Activated T-cell treated with anti-CD3 and anti-CD28 coated beads, Interleukin-2, amount 50 U/mL, for 24 hours (primary cell): ENCODE measurements at regions not wholly inside any gene's neighbourhood (a gene's known extent, or its start where the extent isn't known, plus 50 kb on each side); places are given as distances from the start of the nearest gene placed in this dataset.

Experiments
- DNase-seq: peaks from one replicate; pipeline ENCODE4 v3.0.0-alpha.2; 2020
- H3K27ac Mint-ChIP-seq: 2 replicates; pipeline ENCODE4 v1.8.0; 2020; ENCODE audit warnings: mild to moderate bottlenecking, mixed read lengths
- H3K27me3 Mint-ChIP-seq: 2 replicates; pipeline ENCODE4 v1.8.0; 2020; ENCODE audit warnings: mixed read lengths
- H3K36me3 Mint-ChIP-seq: 2 replicates; pipeline ENCODE4 v1.8.0; 2020; ENCODE audit warnings: low read depth, mixed read lengths
- H3K4me1 Mint-ChIP-seq: 2 replicates; pipeline ENCODE4 v1.8.0; 2020; ENCODE audit warnings: low read depth, mixed read lengths
- H3K4me3 Mint-ChIP-seq: 2 replicates; pipeline ENCODE4 v1.8.0; 2020; ENCODE audit warnings: mild to moderate bottlenecking, moderate library complexity, mixed read lengths
- H3K9me3 Mint-ChIP-seq: 2 replicates; pipeline ENCODE4 v1.8.0; 2020; ENCODE audit warnings: mixed read lengths

GRCh38 chr18:76741346-76741745, 81.0 kb upstream of the ZNF236 start:
- Mint-ChIP-seq H3K27ac (no peak overlapping the region), H3K36me3 (no peaks in the 10 kb centered on the region), H3K9me3 (no peaks in the 10 kb centered on the region), H3K4me3 (no peak overlapping the region), H3K4me1 (peaks cover 12% of the 10 kb centered on the region), H3K27me3 (peaks cover 30% of the 10 kb centered on the region)
- no peak for DNase-seq

DNA sequence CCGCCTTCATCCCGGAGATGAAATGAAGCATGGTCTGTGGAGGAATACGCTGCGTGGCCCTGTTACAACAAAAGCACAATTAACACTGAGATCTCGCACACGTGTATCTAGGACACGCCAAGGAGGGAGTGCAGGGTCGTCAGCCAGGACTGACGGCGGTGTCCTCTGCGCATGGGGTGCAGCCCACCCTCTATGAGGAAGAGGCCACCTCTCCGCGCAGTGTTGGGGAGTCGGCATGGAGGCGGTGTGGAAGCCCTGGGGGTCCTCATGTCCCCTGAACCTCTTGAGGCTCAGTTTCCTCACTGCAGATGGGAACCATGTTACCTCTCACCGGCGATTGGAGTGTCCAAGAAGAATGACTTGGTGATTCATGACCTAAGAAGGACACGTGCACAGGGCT, 86.0 kb upstream of the ZNF236 start:
- Mint-ChIP-seq H3K36me3 (no peaks in the 10 kb centered on the region), H3K27ac (no peak overlapping the region), H3K27me3 (peaks cover 27% of the 10 kb centered on the region), H3K4me1 (peaks cover 12% of the 10 kb centered on the region), H3K9me3 (no peaks in the 10 kb centered on the region), H3K4me3 (no peak overlapping the region)
- no peak for DNase-seq

- H3K9me3 Mint-ChIP-seq = peaks cover 4% of the 10 kb centered on the region
- DNase-seq = no peak
- peaks cover 6% of the 10 kb centered on the region for H3K4me1 Mint-ChIP-seq
- no peak overlapping the region for H3K4me3 Mint-ChIP-seq
- no peaks in the 10 kb centered on the region for H3K36me3 Mint-ChIP-seq
- H3K27ac Mint-ChIP-seq = no peak overlapping the region
- peaks cover 13% of the 10 kb centered on the region for H3K27me3 Mint-ChIP-seq
Measured at GRCh38 chr18:76730901-76731300, 91.5 kb upstream of the ZNF236 start.

- H3K4me1 Mint-ChIP-seq = peaks cover 22% of the 10 kb centered on the region
- peaks cover 4% of the 10 kb centered on the region for H3K9me3 Mint-ChIP-seq
- H3K4me3 Mint-ChIP-seq = no peak overlapping the region
- no peaks in the 10 kb centered on the region for H3K36me3 Mint-ChIP-seq
- H3K27ac Mint-ChIP-seq = no peak overlapping the region
- peaks cover 7% of the 10 kb centered on the region for H3K27me3 Mint-ChIP-seq
- no peak for DNase-seq
Measured at GRCh38 chr18:76727589-76727988, 94.8 kb upstream of the ZNF236 start.

GRCh38 chr18:76725445-76725844, 96.9 kb upstream of the ZNF236 start:
- Mint-ChIP-seq H3K4me1 (peaks cover 42% of the 10 kb centered on the region), H3K36me3 (no peaks in the 10 kb centered on the region)

DNA sequence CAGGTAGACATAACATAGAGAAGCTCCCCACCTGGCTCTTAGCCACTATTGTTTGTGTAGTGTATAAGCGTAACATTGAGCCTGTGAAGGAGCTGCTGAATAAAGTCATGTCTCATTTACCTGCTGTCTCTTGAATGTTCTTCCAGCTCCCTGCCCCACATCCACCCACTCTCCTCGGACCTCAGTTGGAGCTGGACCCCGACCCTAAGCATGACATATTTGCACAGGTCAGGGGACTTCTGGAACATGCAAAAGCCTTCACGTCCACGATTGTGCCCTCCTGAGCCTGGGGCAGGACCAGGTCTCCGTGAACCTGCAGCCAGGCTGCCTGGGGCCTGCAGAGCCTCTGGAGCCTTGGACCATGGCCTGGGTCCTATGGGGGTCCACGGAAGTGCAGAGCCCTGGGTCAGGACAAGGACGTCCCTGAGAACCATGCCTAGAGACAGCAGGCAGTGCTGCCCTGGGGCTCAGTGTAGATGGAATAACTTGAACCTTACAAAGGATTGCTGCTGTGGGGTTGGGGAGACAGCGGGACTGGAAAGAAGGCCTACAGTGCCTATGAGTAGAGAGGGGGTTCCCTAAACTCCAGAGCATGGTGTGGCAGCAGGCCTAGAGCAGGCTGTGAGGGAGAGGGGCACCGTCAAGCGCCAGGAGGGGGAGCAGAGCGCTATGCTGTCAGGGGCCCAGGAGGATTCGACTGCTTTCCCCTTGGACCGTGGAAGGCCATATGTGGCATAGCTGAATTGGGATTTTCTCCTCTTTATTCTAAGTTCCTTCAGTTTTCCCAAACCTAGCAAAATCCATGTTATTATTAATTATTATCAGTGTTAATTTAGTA, 99.9 kb upstream of the ZNF236 start:
- peaks cover 47% of the 10 kb centered on the region for H3K4me1 Mint-ChIP-seq
- no peak overlapping the region for H3K4me3 Mint-ChIP-seq
- no peaks in the 10 kb centered on the region for H3K9me3 Mint-ChIP-seq
- no peak for DNase-seq
- H3K27me3 Mint-ChIP-seq = no peaks in the 10 kb centered on the region
- H3K36me3 Mint-ChIP-seq = no peaks in the 10 kb centered on the region
- no peak overlapping the region for H3K27ac Mint-ChIP-seq

More at GRCh38 chr18:76725445-76725844, 96.9 kb upstream of the ZNF236 start:
- Mint-ChIP-seq H3K27me3 (no peaks in the 10 kb centered on the region), H3K9me3 (peaks cover 4% of the 10 kb centered on the region), H3K27ac (no peak overlapping the region), H3K4me3 (no peak overlapping the region)
- DNase-seq = no peak

GRCh38 chr18:76721207-76721996, 101.0 kb upstream of the ZNF236 start:
- Mint-ChIP-seq H3K9me3 (no peaks in the 10 kb centered on the region), H3K27me3 (no peaks in the 10 kb centered on the region), H3K36me3 (no peaks in the 10 kb centered on the region), H3K4me3 (peak overlapping the region; percentile 48), H3K27ac (peak overlapping the region; percentile 73), H3K4me1 (peaks cover 46% of the 10 kb centered on the region)
- DNase-seq = peak; percentile 52

- no peaks in the 10 kb centered on the region for H3K9me3 Mint-ChIP-seq
- DNase-seq = no peak
- H3K27ac Mint-ChIP-seq = peak overlapping the region; percentile 73
- H3K4me3 Mint-ChIP-seq = peak overlapping the region; percentile 48
- no peaks in the 10 kb centered on the region for H3K27me3 Mint-ChIP-seq
- no peaks in the 10 kb centered on the region for H3K36me3 Mint-ChIP-seq
- peaks cover 46% of the 10 kb centered on the region for H3K4me1 Mint-ChIP-seq
Measured at GRCh38 chr18:76720683-76721082, 101.7 kb upstream of the ZNF236 start.

- Mint-ChIP-seq H3K9me3 (no peaks in the 10 kb centered on the region), H3K4me3 (no peak overlapping the region), H3K27ac (no peak overlapping the region), H3K36me3 (no peaks in the 10 kb centered on the region), H3K4me1 (peaks cover 6% of the 10 kb centered on the region), H3K27me3 (no peaks in the 10 kb centered on the region)
- no peak for DNase-seq
Measured at GRCh38 chr18:76715012-76715610, 107.2 kb upstream of the ZNF236 start.

GRCh38 chr18:76713432-76713831, 108.9 kb upstream of the ZNF236 start:
- no peak overlapping the region for H3K4me3 Mint-ChIP-seq
- H3K4me1 Mint-ChIP-seq = peaks cover 2% of the 10 kb centered on the region
- no peaks in the 10 kb centered on the region for H3K36me3 Mint-ChIP-seq
- no peak overlapping the region for H3K27ac Mint-ChIP-seq
- no peaks in the 10 kb centered on the region for H3K27me3 Mint-ChIP-seq
- no peak for DNase-seq
- H3K9me3 Mint-ChIP-seq = no peaks in the 10 kb centered on the region

- Mint-ChIP-seq H3K27me3 (no peaks in the 10 kb centered on the region), H3K27ac (no peak overlapping the region), H3K4me1 (peaks cover 2% of the 10 kb centered on the region), H3K4me3 (no peak overlapping the region), H3K9me3 (no peaks in the 10 kb centered on the region), H3K36me3 (no peaks in the 10 kb centered on the region)
- DNase-seq = no peak
Measured at GRCh38 chr18:76712511-76713140, 109.7 kb upstream of the ZNF236 start.

DNA sequence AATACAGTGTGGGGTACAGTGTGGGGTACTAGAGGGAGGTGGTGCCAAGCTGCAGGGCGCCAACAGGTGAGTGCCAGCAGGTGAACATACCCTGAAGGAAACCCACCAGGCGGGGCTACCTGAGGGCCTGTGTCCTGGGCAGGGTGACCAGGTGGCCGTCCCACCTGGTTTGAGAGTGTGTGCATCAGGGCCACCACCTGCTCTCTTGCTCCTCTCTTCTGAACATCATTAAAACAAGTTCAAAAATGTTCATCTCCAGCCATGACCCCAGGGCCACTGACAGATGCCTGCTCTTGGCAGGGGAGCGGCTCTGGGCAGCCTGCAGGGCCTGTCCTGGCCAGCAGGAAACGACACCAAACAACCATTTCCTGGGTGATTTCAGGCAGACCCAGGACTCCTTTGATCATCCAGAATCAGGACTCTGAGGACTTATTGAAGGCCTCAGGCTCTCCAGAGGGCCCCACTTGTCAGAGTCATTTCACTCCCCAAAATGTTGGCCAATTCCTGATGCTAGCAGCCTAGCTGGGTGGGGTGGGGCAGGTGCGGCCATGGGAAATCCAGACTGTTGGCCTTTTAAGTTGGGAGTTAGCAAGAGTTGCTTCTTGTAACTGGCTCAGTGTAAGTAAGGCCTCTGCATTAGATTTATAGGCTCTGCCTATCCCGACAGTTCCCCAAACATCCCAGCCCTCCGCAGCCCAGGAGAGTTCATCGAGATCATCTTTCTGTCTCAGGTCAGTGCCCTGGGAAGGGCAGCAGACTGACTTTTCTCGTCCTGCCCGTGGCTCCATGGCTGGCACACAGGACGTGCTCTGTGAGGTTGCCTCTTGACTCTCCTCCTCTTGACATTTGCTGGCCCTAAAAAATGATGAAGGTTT, 111.5 kb upstream of the ZNF236 start:
- DNase-seq = no peak
- Mint-ChIP-seq H3K27ac (no peak overlapping the region), H3K27me3 (no peaks in the 10 kb centered on the region), H3K4me1 (peaks cover 2% of the 10 kb centered on the region), H3K4me3 (no peak overlapping the region), H3K36me3 (no peaks in the 10 kb centered on the region), H3K9me3 (no peaks in the 10 kb centered on the region)

- Mint-ChIP-seq H3K4me1 (peaks cover 2% of the 10 kb centered on the region), H3K9me3 (no peaks in the 10 kb centered on the region), H3K36me3 (no peaks in the 10 kb centered on the region), H3K27ac (no peak overlapping the region), H3K4me3 (no peak overlapping the region), H3K27me3 (no peaks in the 10 kb centered on the region)
- peak; percentile 75 for DNase-seq
Measured at GRCh38 chr18:76709659-76710645, 112.4 kb upstream of the ZNF236 start.
